ENCODE measurements at regions not wholly inside any gene's neighbourhood (a gene's known extent, or its start where the extent isn't known, plus 50 kb on each side); places are given as distances from the start of the nearest gene placed in this dataset.

DNA sequence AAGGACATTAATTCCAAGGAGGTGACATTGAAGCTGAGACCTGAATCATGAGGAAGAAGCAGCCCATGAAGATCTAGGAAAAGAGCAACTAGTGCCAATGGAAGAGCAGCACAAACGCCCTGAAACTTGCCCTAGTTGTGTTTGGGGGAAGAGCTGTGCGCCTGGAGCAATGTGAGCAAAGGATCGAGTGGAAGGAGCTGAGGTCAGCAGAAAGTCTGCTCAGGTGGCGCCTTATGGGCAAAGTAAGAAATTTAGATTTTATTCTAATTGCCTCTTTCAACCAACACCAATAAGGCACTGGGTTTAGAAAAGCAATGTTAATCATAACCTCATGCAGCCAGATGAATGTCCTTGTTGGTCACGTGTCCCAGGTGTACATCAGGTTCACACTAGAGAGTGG is 226.0 kb upstream of the THSD7B start:
- Histone ChIP-seq H3K9ac (ENCODE audit: low read depth, low read length) (no peak overlapping the region), H3K4me2 (ENCODE audit: insufficient read depth, low read length) (no peak overlapping the region), H3K4me3 (ENCODE audit: low read depth in 1 of 2, low read length in 2 of 2) (no peak overlapping the region), H2AFZ (ENCODE audit: low read depth, low read length) (no peak overlapping the region), H3K27me3 (ENCODE audit: insufficient read depth, low read length, poor library complexity) (no peaks in the 10 kb centered on the region), H3K36me3 (ENCODE audit: insufficient read depth, low read length) (no peaks in the 10 kb centered on the region), H3K9me3 (ENCODE audit: insufficient read depth, low read length, severe bottlenecking) (no peaks in the 10 kb centered on the region), H4K20me1 (ENCODE audit: insufficient read depth, low read length) (no peaks in the 10 kb centered on the region), H3K27ac (ENCODE audit: low read length) (no peak overlapping the region), H3K79me2 (ENCODE audit: insufficient read depth, low read length) (no peaks in the 10 kb centered on the region), H3K4me1 (ENCODE audit: insufficient read depth, low read length) (no peaks in the 10 kb centered on the region)
- ATAC-seq (ENCODE audit: insufficient read depth, low read depth) (no peak), DNase-seq (no peak)
- no peak for TF ChIP-seq EZH2 (IDR thresholded peaks at IDR 0.05; ENCODE audit: borderline replicate concordance, low read depth, low read length, severe bottlenecking)
- TF ChIP-seq, protein P1, sequence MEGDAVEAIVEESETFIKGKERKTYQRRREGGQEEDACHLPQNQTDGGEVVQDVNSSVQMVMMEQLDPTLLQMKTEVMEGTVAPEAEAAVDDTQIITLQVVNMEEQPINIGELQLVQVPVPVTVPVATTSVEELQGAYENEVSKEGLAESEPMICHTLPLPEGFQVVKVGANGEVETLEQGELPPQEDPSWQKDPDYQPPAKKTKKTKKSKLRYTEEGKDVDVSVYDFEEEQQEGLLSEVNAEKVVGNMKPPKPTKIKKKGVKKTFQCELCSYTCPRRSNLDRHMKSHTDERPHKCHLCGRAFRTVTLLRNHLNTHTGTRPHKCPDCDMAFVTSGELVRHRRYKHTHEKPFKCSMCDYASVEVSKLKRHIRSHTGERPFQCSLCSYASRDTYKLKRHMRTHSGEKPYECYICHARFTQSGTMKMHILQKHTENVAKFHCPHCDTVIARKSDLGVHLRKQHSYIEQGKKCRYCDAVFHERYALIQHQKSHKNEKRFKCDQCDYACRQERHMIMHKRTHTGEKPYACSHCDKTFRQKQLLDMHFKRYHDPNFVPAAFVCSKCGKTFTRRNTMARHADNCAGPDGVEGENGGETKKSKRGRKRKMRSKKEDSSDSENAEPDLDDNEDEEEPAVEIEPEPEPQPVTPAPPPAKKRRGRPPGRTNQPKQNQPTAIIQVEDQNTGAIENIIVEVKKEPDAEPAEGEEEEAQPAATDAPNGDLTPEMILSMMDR (IDR thresholded peaks at IDR 0.05; ENCODE audit: borderline replicate concordance, extremely low read depth, low read length, poor library complexity, severe bottlenecking): no peak

DNA sequence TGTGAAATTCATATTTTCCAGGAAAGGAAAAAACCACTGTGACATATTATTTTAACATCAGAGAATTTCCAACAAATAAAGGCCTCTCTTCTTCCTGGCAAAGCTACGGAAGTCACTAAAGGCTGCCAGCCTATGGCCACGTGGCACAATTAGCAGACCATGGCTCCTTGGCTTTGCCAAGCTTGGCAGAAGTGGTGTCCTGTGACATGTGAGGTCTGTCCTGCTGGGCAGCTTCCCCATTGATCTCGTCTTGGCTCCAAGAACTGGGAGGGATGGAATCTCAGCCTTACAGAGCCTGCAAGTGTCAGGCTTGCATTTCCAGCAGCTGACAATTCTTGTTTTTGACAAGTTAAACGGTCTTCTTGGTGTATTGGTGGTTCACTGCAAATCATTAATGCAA is 226.9 kb upstream of the THSD7B start:
- no peak overlapping the region for H2AFZ ChIP-seq (ENCODE audit: low read depth, low read length)
- no peaks in the 10 kb centered on the region for H3K9me3 ChIP-seq (ENCODE audit: insufficient read depth, low read length, severe bottlenecking)
- H3K36me3 ChIP-seq (ENCODE audit: insufficient read depth, low read length): no peaks in the 10 kb centered on the region
- no peak for TF ChIP-seq EZH2 (IDR thresholded peaks at IDR 0.05; ENCODE audit: borderline replicate concordance, low read depth, low read length, severe bottlenecking)
- TF ChIP-seq, protein P1 (IDR thresholded peaks at IDR 0.05; ENCODE audit: borderline replicate concordance, extremely low read depth, low read length, poor library complexity, severe bottlenecking): no peak
- H3K4me1 ChIP-seq (ENCODE audit: insufficient read depth, low read length): no peaks in the 10 kb centered on the region
- H3K4me2 ChIP-seq (ENCODE audit: insufficient read depth, low read length): no peak overlapping the region
- ATAC-seq (ENCODE audit: insufficient read depth, low read depth): no peak
- H3K4me3 ChIP-seq (ENCODE audit: low read depth in 1 of 2, low read length in 2 of 2): no peak overlapping the region
- H3K27me3 ChIP-seq (ENCODE audit: insufficient read depth, low read length, poor library complexity): no peaks in the 10 kb centered on the region
- DNase-seq: no peak
- no peaks in the 10 kb centered on the region for H3K79me2 ChIP-seq (ENCODE audit: insufficient read depth, low read length)
- H3K9ac ChIP-seq (ENCODE audit: low read depth, low read length): no peak overlapping the region
- no peaks in the 10 kb centered on the region for H4K20me1 ChIP-seq (ENCODE audit: insufficient read depth, low read length)
- H3K27ac ChIP-seq (ENCODE audit: low read length): no peak overlapping the region

DNA sequence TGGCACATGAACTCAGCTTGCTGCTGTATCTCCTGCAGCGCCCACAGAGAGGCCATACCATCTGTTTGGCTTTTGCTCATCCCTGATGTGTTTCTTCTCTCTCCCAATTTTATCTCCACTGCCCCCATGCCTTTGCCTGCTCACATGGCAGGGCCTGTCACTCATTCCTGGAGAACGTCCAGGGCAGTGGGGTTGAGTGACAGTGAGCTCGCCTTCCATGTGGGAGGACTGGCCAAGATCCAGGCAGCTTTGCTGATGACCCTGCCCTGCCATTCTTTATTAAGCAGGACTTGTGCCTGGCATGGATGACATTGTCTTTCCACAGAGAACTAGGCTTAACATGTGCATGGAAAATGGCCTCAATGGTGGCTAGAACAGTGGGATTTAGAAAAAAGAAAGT is 230.5 kb upstream of the THSD7B start:
- Histone ChIP-seq H3K27ac (ENCODE audit: low read length) (no peak overlapping the region), H3K79me2 (ENCODE audit: insufficient read depth, low read length) (no peaks in the 10 kb centered on the region), H3K4me2 (ENCODE audit: insufficient read depth, low read length) (no peak overlapping the region), H3K4me1 (ENCODE audit: insufficient read depth, low read length) (no peaks in the 10 kb centered on the region), H3K9me3 (ENCODE audit: insufficient read depth, low read length, severe bottlenecking) (no peaks in the 10 kb centered on the region), H4K20me1 (ENCODE audit: insufficient read depth, low read length) (no peaks in the 10 kb centered on the region), H2AFZ (ENCODE audit: low read depth, low read length) (no peak overlapping the region), H3K36me3 (ENCODE audit: insufficient read depth, low read length) (no peaks in the 10 kb centered on the region), H3K9ac (ENCODE audit: low read depth, low read length) (no peak overlapping the region), H3K4me3 (ENCODE audit: low read depth in 1 of 2, low read length in 2 of 2) (no peak overlapping the region), H3K27me3 (ENCODE audit: insufficient read depth, low read length, poor library complexity) (no peaks in the 10 kb centered on the region)
- no peak for ATAC-seq (ENCODE audit: insufficient read depth, low read depth)
- TF ChIP-seq, protein P1 (IDR thresholded peaks at IDR 0.05; ENCODE audit: borderline replicate concordance, extremely low read depth, low read length, poor library complexity, severe bottlenecking): no peak
- TF ChIP-seq EZH2 (IDR thresholded peaks at IDR 0.05; ENCODE audit: borderline replicate concordance, low read depth, low read length, severe bottlenecking): no peak
- DNase-seq: no peak

DNA sequence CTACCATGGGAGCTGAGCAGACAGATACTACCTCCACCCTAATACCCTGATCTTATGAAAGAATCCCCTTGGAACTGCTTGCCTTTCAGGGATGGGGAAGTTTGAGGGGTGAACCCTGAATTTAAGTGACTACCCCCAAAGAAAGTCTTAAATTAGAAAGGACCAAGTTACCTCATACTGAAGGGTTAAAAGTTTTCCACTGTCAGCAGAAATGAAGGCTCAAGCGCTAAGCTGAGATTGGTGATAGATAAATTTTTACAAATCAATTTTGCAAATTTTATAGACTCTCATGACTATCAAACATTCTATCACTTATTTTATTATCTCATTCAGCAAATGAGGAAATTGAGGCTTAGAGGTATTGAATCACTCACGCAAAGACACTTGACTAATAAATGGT is 233.2 kb upstream of the THSD7B start:
- no peak overlapping the region for H2AFZ ChIP-seq (ENCODE audit: low read depth, low read length)
- no peak overlapping the region for H3K4me3 ChIP-seq (ENCODE audit: low read depth in 1 of 2, low read length in 2 of 2)
- H3K9me3 ChIP-seq (ENCODE audit: insufficient read depth, low read length, severe bottlenecking): no peaks in the 10 kb centered on the region
- H4K20me1 ChIP-seq (ENCODE audit: insufficient read depth, low read length): no peaks in the 10 kb centered on the region
- no peaks in the 10 kb centered on the region for H3K27me3 ChIP-seq (ENCODE audit: insufficient read depth, low read length, poor library complexity)
- no peak for TF ChIP-seq EZH2 (IDR thresholded peaks at IDR 0.05; ENCODE audit: borderline replicate concordance, low read depth, low read length, severe bottlenecking)
- TF ChIP-seq, protein P1 (IDR thresholded peaks at IDR 0.05; ENCODE audit: borderline replicate concordance, extremely low read depth, low read length, poor library complexity, severe bottlenecking): no peak
- no peaks in the 10 kb centered on the region for H3K36me3 ChIP-seq (ENCODE audit: insufficient read depth, low read length)
- no peak overlapping the region for H3K4me2 ChIP-seq (ENCODE audit: insufficient read depth, low read length)
- no peak overlapping the region for H3K27ac ChIP-seq (ENCODE audit: low read length)
- no peak overlapping the region for H3K9ac ChIP-seq (ENCODE audit: low read depth, low read length)
- H3K79me2 ChIP-seq (ENCODE audit: insufficient read depth, low read length): no peaks in the 10 kb centered on the region
- DNase-seq (no peak), ATAC-seq (ENCODE audit: insufficient read depth, low read depth) (no peak)
- no peaks in the 10 kb centered on the region for H3K4me1 ChIP-seq (ENCODE audit: insufficient read depth, low read length)

Data from DND-41 (cell line).